LNCAP (cell line): ENCODE measurements at regions not wholly inside any gene's neighbourhood (a gene's known extent, or its start where the extent isn't known, plus 50 kb on each side); places are given as distances from the start of the nearest gene placed in this dataset.

ENCODE experiments used
- CTCF ChIP-seq: fragments of 450-650 bp; IDR thresholded peaks from 2 replicates; pipeline ENCODE4 v1.5.1; 2017; ENCODE audit warnings: mild to moderate bottlenecking

- no peak for TF ChIP-seq CTCF
Observed at GRCh38 chr1:39110882-39111281, 84.7 kb downstream of the NDUFS5 start.

GRCh38 chr1:39113109-39113743 lies 87.1 kb downstream of the NDUFS5 start:
- no peak for TF ChIP-seq CTCF

DNA sequence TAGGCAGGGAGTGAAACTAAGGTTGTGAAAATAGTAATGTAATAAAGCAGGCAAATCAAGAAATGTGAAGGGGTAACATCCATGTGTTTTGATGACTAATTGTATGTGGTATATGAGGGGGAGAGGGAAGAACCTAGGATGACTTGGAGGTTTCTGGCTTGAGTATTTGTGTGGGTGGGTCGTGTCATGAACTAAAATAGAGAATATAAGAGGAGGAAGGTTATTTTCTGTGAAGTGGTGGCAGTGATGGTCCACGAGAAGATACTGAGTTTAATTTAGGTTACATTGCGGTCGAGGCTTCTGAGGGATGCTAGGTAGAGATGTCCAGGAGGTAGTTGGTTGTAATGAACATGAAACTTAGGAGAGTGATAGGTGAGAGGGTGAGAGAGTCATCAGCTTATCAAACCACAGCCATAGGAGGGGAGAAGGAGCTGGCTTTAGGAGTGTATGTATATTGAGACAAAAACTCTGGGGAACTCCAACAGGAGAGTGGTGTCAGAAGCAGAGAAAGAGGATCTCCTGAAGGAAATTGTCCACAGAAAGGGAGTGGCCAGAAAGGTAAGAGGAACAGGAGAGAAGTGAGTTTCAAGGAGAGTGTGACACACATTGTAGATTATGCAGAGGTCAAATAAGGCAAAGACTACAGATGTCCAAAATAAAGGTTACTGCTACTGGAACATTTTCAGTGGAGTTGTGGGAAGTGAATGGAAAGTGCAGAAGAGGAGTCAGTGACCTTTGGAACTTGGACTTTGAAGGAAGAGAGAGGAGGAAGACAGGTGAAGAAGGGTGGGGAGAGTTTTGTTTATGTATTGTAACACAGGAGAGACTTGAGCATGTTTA lies 89.0 kb upstream of the MACF1 start:
- TF ChIP-seq CTCF = no peak

DNA sequence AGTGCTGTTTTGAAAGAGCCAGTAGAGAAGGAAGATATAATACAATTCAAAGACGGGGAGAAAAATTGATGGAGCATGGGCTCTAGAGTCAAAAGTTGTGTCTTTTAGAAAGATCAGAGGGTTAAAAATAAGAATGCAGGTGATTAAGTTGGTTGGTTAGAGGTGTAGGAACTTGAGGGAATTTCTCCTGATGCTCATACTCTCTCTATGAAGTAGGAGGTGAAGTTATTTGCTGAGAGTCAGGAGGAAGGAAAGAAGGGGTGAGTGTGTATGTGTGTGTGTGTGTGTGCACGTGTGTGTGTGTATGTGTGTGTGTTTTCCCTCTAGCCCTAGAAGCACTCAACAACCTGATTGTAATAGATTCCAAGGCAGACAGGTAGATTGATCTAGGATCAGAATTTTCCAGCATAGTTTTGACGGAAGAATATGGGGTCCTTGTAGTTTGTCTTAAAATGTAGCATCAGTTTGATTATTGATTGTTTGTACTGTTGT lies 88.3 kb upstream of the MACF1 start:
- TF ChIP-seq CTCF = no peak

DNA sequence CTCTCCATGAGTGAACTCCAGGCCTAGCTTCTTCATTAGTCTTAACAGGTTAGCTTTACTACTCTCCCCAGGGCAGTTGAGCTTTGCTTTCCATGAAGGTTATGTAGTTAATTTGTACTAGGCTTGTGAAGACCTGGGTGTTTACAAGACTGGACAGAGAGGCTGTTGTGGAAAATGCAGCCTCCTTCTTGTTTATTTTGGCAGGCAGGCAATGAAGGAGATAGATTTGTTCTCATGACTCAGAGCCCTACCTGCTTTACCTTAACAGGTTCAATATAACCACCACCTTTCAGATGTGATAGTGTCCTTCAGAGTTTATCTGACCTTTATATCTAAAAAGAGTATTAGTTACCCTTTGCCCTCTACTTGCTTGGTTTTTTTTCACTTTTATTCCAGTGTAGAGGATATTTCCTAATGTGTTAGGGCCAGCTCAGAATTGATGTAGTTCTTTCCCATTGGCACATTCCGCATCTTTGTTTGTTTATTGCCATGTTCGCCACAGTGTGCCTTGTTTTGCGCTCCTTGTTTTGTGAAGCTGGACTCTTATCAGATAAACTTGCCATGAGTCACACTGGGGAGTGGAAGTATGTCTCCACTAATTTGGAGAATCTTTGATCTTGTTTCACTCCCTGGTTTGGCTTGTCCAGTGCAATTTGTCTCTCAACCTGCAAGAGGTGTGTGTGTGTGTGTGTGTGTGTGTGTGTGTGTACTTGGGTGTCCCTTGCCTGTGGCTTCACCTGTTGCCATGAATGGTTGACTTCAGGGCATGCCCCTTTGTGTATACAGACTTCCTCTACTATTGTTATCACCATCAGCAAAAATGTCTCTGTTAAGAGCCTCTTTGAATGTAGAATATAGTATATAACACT lies 87.4 kb upstream of the MACF1 start:
- no peak for TF ChIP-seq CTCF

DNA sequence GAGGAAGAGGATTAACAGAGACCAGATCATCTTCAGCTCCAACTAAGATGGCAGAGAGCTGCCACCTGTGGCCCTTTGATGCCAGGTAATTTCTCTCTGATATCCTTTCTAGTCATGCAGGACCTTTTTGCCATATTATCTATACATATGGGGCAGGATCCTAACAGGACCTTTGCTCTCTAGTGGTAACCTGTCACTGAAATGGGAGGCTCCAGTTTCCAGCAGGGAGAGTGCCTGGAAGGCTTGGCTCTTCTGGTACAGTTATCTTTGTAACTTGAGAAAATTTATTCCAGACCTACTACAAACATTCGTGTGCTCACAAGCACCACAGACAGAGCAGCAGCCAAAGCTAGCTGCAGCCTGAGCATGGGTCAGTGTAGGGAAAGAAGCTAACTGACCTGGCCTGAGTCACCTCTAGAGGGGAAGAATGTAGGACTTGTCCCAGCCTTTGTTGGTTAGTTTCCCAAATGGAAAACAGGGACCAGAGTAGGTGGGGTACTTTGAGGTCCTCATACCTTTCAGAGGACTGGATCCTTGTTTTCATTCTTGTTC lies 86.5 kb upstream of the MACF1 start:
- no peak for TF ChIP-seq CTCF

- TF ChIP-seq CTCF = no peak
Observed at GRCh38 chr1:39122056-39122455, 82.4 kb upstream of the MACF1 start.
